Natural killer cell (primary cell): ENCODE measurements at regions not wholly inside any gene's neighbourhood (a gene's known extent, or its start where the extent isn't known, plus 50 kb on each side); places are given as distances from the start of the nearest gene placed in this dataset.

Source experiments
- ATAC-seq, 3 donors: fragments of 150-1000 bp in 2 of 3; fragments of 200-7000 bp in 1 of 3; cut with Tn5 transposase; 1 replicate in 1 of 3; 2 replicates in 2 of 3; pipeline ENCODE4 v1.10.0; 2021; ENCODE audit warnings: mild to moderate bottlenecking in 2 of 3, moderate library complexity in 2 of 3
- DNase-seq, 2 donors: peaks; one replicate each; pipeline versions ENCODE4 v3.0.0 to v3.0.0-alpha.2; 2013 to 2021; ENCODE audit warnings: mixed read lengths in 1 of 2
- H3K27ac ChIP-seq: one replicate; pipeline ENCODE4 v1.5.1; 2013; ENCODE audit warnings: mild to moderate bottlenecking, low read length
- H3K27me3 ChIP-seq: one replicate; pipeline ENCODE4 v1.6.1; 2013; ENCODE audit warnings: low read length; ENCODE audit not compliant: control insufficient read depth, insufficient read depth
- H3K36me3 ChIP-seq: one replicate; pipeline ENCODE4 v1.6.1; 2013; ENCODE audit warnings: low read length; ENCODE audit not compliant: control insufficient read depth, insufficient read depth
- H3K4me1 ChIP-seq: one replicate; pipeline ENCODE4 v1.6.1; 2013; ENCODE audit warnings: low read length; ENCODE audit not compliant: control insufficient read depth, insufficient read depth
- H3K4me3 ChIP-seq: one replicate; pipeline ENCODE4 v1.5.1; 2013; ENCODE audit warnings: low read length
- H3K9me3 ChIP-seq: one replicate; pipeline ENCODE4 v1.6.1; 2013; ENCODE audit warnings: low read length; ENCODE audit not compliant: control insufficient read depth, insufficient read depth
- H3K27ac Mint-ChIP-seq, 2 donors: one replicate each; pipeline ENCODE4 v1.8.0; 2022; ENCODE audit warnings: mild to moderate bottlenecking in 2 of 2, mixed read lengths in 2 of 2, moderate library complexity in 1 of 2
- H3K27me3 Mint-ChIP-seq, 2 donors: one replicate each; pipeline ENCODE4 v1.8.0; 2022; ENCODE audit warnings: low read depth in 2 of 2, mixed read lengths in 2 of 2
- H3K36me3 Mint-ChIP-seq: one replicate; pipeline ENCODE4 v1.8.0; 2022; ENCODE audit warnings: mixed read lengths
- H3K4me1 Mint-ChIP-seq, 2 donors: one replicate each; pipeline ENCODE4 v1.8.0; 2022; ENCODE audit warnings: mixed read lengths in 2 of 2
- H3K4me3 Mint-ChIP-seq: one replicate; pipeline ENCODE4 v1.8.0; 2022; ENCODE audit warnings: mild to moderate bottlenecking, moderate library complexity, mixed read lengths
- H3K9me3 Mint-ChIP-seq, 2 donors: one replicate each; pipeline ENCODE4 v1.8.0; 2022; ENCODE audit warnings: mixed read lengths in 2 of 2
- CTCF ChIP-seq: fragments of 200-600 bp; IDR thresholded peaks from one replicate; pipeline ENCODE4 v1.8.0; 2022; ENCODE audit warnings: antibody characterized with exemption
- WGBS: methylation state at CpG from one replicate; pipeline ENCODE4 v1.1.7; 2013; ENCODE audit warnings: missing lambda C conversion rate; ENCODE audit not compliant: insufficient coverage; 5-methylcytosine and 5-hydroxymethylcytosine counted together
- intact Hi-C: fragments of 100-400 bp; cut with micrococcal nuclease; formaldehyde crosslinking; loops from one replicate; pipeline ENCODE4 v1.14.2; 2022

DNA sequence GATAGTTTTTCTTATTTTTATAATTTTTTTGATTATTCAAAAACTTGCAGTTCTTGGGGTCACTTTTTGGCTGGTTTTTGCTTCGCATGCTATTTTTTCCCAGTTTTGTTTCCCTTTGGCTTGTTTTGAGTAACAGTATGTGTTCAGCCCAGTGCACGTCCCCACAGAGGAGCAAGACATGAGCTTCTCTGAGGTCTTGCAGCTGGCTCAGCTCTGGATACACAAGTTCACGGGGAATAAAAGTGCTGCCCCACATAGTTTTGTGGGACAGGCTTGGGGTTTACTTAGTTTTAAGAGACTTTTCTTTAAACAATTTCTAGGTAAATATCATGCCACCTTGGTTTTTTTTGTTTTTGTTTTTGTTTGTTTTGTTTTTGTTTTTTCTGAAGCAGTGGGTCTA is 297.8 kb upstream of the IRX1 start:
- H3K36me3 Mint-ChIP-seq: no peaks in the 10 kb centered on the region
- peaks cover 8% of the 10 kb centered on the region for H3K9me3 ChIP-seq
- no peaks in the 10 kb centered on the region for H3K27me3 Mint-ChIP-seq
- no peaks in the 10 kb centered on the region for H3K4me1 Mint-ChIP-seq
- H3K4me3 Mint-ChIP-seq: no peak overlapping the region
- H3K27ac Mint-ChIP-seq: no peak overlapping the region
- H3K4me1 ChIP-seq: no peaks in the 10 kb centered on the region
- H3K36me3 ChIP-seq: no peaks in the 10 kb centered on the region
- no peak overlapping the region for H3K27ac ChIP-seq
- ATAC-seq (no peak), DNase-seq (no peak)
- peaks cover 0 to 2% of the 10 kb centered on the region in 2 donors for H3K9me3 Mint-ChIP-seq
- H3K4me3 ChIP-seq: no peak overlapping the region
- TF ChIP-seq CTCF: no peak
- 85% methylated on average over 3 of the region's 3 CpGs for WGBS
- H3K27me3 ChIP-seq: no peaks in the 10 kb centered on the region
- intact Hi-C loops: no loop called here

- ATAC-seq: no peak
- intact Hi-C loops: no loop called here
Observed at GRCh38 chr5:3288325-3288724, 307.3 kb upstream of the IRX1 start.

DNA sequence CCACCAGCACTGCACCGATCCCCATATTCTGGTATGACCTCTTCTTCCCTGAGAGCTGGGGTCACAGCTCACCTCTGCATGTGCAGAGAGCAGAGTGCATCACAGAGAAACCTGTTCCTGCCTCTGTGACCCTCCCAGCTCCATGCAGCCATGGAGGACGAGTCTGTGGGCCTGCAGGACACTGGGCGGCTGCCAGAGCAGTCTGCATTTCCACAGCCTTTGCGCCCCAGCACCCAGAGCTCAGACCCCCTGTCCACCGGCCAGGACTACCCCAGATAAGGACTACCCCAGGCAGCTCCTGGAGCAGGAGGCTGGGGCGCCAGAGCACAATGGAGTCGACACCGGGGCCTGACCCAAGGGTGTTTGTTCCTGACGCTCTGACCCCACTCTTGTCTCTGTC is 308.1 kb upstream of the IRX1 start:
- Histone ChIP-seq H3K27me3 (no peaks in the 10 kb centered on the region), H3K36me3 (no peaks in the 10 kb centered on the region), H3K27ac (no peak overlapping the region), H3K4me1 (no peaks in the 10 kb centered on the region), H3K4me3 (no peak overlapping the region), H3K9me3 (no peaks in the 10 kb centered on the region)
- WGBS: 71% methylated on average over 9 of the region's 9 CpGs
- TF ChIP-seq CTCF: no peak
- H3K9me3 Mint-ChIP-seq: peaks cover 0 to 2% of the 10 kb centered on the region in 2 donors
- no peak overlapping the region for H3K4me3 Mint-ChIP-seq
- DNase-seq (no peak), ATAC-seq (no peak)
- no peak overlapping the region for H3K27ac Mint-ChIP-seq
- intact Hi-C loops: no loop called here
- no peaks in the 10 kb centered on the region for H3K27me3 Mint-ChIP-seq
- no peaks in the 10 kb centered on the region for H3K4me1 Mint-ChIP-seq
- H3K36me3 Mint-ChIP-seq: no peaks in the 10 kb centered on the region

More at GRCh38 chr5:3288325-3288724, 307.3 kb upstream of the IRX1 start:
- Mint-ChIP-seq H3K4me1 (no peaks in the 10 kb centered on the region), H3K4me3 (no peak overlapping the region), H3K27me3 (no peaks in the 10 kb centered on the region), H3K9me3 (peaks cover 0 to 2% of the 10 kb centered on the region in 2 donors), H3K36me3 (no peaks in the 10 kb centered on the region), H3K27ac (no peak overlapping the region)
- H3K9me3 ChIP-seq: peaks cover 5% of the 10 kb centered on the region
- no peak for DNase-seq
- WGBS: 93% methylated on average over 16 of the region's 18 CpGs
- no peaks in the 10 kb centered on the region for H3K4me1 ChIP-seq
- H3K4me3 ChIP-seq: no peak overlapping the region
- no peak for TF ChIP-seq CTCF
- no peaks in the 10 kb centered on the region for H3K27me3 ChIP-seq
- no peak overlapping the region for H3K27ac ChIP-seq
- H3K36me3 ChIP-seq: no peaks in the 10 kb centered on the region

DNA sequence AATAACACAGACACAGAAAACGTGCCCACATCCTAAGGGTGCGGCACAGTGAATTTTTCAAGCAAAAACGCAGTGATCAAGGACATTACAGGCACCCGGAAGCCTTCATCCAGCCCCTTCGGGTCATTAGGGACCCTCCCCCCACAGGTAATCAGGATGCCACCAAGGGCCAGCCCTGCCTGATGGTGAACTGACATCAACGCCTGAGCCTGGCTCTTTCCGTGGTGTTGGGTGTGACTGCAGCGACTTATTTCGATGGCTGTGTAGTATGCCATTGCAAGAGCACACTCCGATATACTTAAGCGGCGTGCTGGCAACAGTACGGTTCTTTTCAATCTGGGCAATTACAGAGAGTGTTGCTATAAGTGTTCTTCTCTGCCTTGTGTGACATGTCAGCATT is 310.0 kb upstream of the IRX1 start:
- Mint-ChIP-seq H3K4me3 (no peak overlapping the region), H3K27me3 (no peaks in the 10 kb centered on the region), H3K27ac (no peak overlapping the region), H3K36me3 (no peaks in the 10 kb centered on the region), H3K9me3 (peaks cover 2 to 3% of the 10 kb centered on the region in 2 donors), H3K4me1 (no peaks in the 10 kb centered on the region)
- Histone ChIP-seq H3K36me3 (no peaks in the 10 kb centered on the region), H3K4me1 (no peaks in the 10 kb centered on the region), H3K4me3 (no peak overlapping the region), H3K27me3 (no peaks in the 10 kb centered on the region), H3K27ac (no peak overlapping the region), H3K9me3 (no peaks in the 10 kb centered on the region)
- TF ChIP-seq CTCF: no peak
- intact Hi-C loops: no loop called here
- 83% methylated on average over 13 of the region's 13 CpGs for WGBS
- no peak for DNase-seq
- no peak for ATAC-seq
